ENCODE measurements at regions not wholly inside any gene's neighbourhood (a gene's known extent, or its start where the extent isn't known, plus 50 kb on each side); places are given as distances from the start of the nearest gene placed in this dataset.
"Not testable (repeated sequence)": the region's sequence is repeated elsewhere in the genome, so short reads cannot be mapped to it uniquely, and the experiment has no call there.

GRCh38 chr10:125252937-125253336 is 92.6 kb upstream of the CTBP2 start:
- CTCF ChIA-PET, result no interaction called here
- Mint-ChIP-seq H3K4me3 (no peak overlapping the region), H3K4me1 (no peaks in the 10 kb centered on the region), H3K27me3 (peaks cover 2% of the 10 kb centered on the region), H3K9me3 (peaks cover 10% of the 10 kb centered on the region), H3K36me3 (ENCODE audit: low read depth) (no peaks in the 10 kb centered on the region), H3K27ac (no peak overlapping the region)
- intact Hi-C loops (cut with micrococcal nuclease), result no loop called here
- TF ChIP-seq CTCF (IDR thresholded peaks at IDR 0.05), result no peak
- POLR2A ChIA-PET, result no interaction called here
- ATAC-seq (ENCODE audit: low read depth) (no peak), DNase-seq (no peak)

DNA sequence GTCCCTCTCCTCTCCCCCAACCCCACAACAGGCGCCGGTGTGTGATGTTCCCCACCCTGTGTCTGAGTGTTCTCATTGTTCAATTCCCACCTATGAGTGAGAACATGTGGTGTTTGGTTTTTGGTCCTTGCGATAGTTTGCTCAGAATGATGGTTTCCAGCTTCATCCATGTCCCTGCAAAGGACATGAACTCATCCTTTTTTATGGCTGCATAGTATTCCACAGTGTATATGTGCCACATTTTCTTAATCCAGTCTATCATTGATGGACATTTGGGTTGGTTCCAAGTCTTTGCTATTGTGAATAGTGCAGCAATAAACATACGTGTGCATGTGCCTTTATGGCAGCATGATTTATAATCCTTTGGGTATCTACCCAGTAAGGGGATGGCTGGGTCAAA is 90.5 kb upstream of the CTBP2 start:
- H3K4me1 Mint-ChIP-seq; H3K36me3 Mint-ChIP-seq (ENCODE audit: low read depth); DNase-seq; H3K4me3 Mint-ChIP-seq; intact Hi-C loops (cut with micrococcal nuclease); POLR2A ChIA-PET; H3K27me3 Mint-ChIP-seq; CTCF ChIA-PET; H3K27ac Mint-ChIP-seq; ATAC-seq (ENCODE audit: low read depth): not testable (repeated sequence)
- H3K9me3 Mint-ChIP-seq, result peaks cover 10% of the 10 kb centered on the region

DNA sequence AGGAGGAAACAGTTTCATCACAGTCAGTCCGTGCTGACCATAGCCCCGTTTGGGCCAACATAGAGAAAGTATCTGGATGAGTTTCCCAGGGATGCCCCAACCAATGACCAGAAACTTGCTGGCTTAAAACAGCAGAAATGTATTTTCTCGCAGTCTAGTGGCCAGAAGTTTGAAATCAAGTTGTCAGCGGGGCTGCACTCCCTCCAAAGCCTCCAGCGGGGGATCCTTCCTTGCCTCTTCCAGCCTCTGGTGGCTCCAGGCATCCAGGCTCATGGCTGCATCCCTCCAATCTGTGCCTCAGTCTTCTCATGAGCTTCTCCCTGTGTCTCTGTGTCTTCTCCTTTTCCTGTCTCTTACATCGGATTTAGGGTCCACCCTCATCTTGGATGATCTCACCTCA is 89.6 kb upstream of the CTBP2 start:
- Mint-ChIP-seq H3K36me3 (ENCODE audit: low read depth) (no peaks in the 10 kb centered on the region), H3K27me3 (no peaks in the 10 kb centered on the region)
- POLR2A ChIA-PET, result no interaction called here

GRCh38 chr10:125248489-125248888 is 88.1 kb upstream of the CTBP2 start:
- Mint-ChIP-seq H3K27me3 (no peaks in the 10 kb centered on the region), H3K4me3 (no peak overlapping the region), H3K27ac (no peak overlapping the region), H3K4me1 (no peaks in the 10 kb centered on the region), H3K36me3 (ENCODE audit: low read depth) (no peaks in the 10 kb centered on the region), H3K9me3 (peaks cover 10% of the 10 kb centered on the region)
- intact Hi-C loops (cut with micrococcal nuclease), result no loop called here
- ChIA-PET CTCF (no interaction called here), POLR2A (no interaction called here)
- no peak for TF ChIP-seq CTCF (IDR thresholded peaks at IDR 0.05)
- DNase-seq, result no peak
- no peak for ATAC-seq (ENCODE audit: low read depth)

More for the DNA sequence above, 89.6 kb upstream of the CTBP2 start:
- H3K4me3 Mint-ChIP-seq, result no peak overlapping the region
- CTCF ChIA-PET, result no interaction called here
- TF ChIP-seq CTCF (IDR thresholded peaks at IDR 0.05), result no peak
- no peaks in the 10 kb centered on the region for H3K4me1 Mint-ChIP-seq
- ATAC-seq (ENCODE audit: low read depth), result no peak
- intact Hi-C loops (cut with micrococcal nuclease), result no loop called here
- H3K27ac Mint-ChIP-seq, result no peak overlapping the region
- H3K9me3 Mint-ChIP-seq, result peaks cover 10% of the 10 kb centered on the region
- no peak for DNase-seq

- ChIA-PET POLR2A (no interaction called here), CTCF (no interaction called here)
- no peak for TF ChIP-seq CTCF (IDR thresholded peaks at IDR 0.05)
- H3K4me3 Mint-ChIP-seq, result no peak overlapping the region
- H3K4me1 Mint-ChIP-seq, result no peaks in the 10 kb centered on the region
- ATAC-seq (ENCODE audit: low read depth) (no peak), DNase-seq (no peak)
- H3K36me3 Mint-ChIP-seq (ENCODE audit: low read depth), result no peaks in the 10 kb centered on the region
- no peak overlapping the region for H3K27ac Mint-ChIP-seq
- H3K9me3 Mint-ChIP-seq, result peaks cover 5% of the 10 kb centered on the region
- H3K27me3 Mint-ChIP-seq, result no peaks in the 10 kb centered on the region
- intact Hi-C loops (cut with micrococcal nuclease), result no loop called here
Observed at GRCh38 chr10:125247576-125247975, 87.2 kb upstream of the CTBP2 start.

DNA sequence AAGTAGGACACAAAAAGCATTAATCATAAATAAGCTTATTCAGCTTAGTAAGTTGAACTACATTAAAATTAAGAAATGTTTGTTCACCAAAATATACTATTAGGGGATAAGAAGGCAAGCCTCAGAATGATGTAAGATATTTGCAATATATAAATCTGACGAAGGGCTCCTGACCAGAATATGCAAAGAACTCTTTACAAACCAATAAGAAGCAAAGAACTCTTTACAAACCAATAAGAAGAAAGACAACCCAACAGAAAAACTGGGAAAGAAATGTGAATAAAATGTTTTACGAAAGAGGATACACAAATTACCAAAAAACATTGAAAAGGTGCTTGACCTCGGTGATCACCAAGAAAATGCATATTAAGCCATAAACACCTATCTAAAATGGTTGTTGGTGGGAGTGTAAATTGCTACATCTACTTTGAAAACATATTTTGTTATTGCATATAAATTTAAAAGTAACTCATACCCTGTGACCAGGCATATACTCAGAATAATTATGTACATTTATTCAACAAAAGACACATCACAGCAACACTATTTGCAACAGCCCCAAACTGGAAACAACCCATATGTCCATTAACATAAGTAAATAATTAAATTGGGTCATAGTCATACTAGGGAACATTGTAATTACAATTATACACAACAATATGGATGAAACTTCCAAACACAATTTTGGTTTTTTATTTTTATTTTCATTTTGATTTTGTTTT is 83.3 kb upstream of the CTBP2 start:
- Mint-ChIP-seq H3K9me3 (peaks cover 3% of the 10 kb centered on the region), H3K4me1 (no peaks in the 10 kb centered on the region), H3K27ac (no peak overlapping the region), H3K27me3 (no peaks in the 10 kb centered on the region), H3K4me3 (no peak overlapping the region), H3K36me3 (ENCODE audit: low read depth) (no peaks in the 10 kb centered on the region)
- ChIA-PET CTCF (no interaction called here), POLR2A (no interaction called here)
- intact Hi-C loops (cut with micrococcal nuclease), result no loop called here
- DNase-seq (no peak), ATAC-seq (ENCODE audit: low read depth) (no peak)
- TF ChIP-seq CTCF (IDR thresholded peaks at IDR 0.05), result no peak
